HEK293 (cell line): ENCODE measurements at regions not wholly inside any gene's neighbourhood (a gene's known extent, or its start where the extent isn't known, plus 50 kb on each side); places are given as distances from the start of the nearest gene placed in this dataset.
"Not testable (repeated sequence)": the region's sequence is repeated elsewhere in the genome, so short reads cannot be mapped to it uniquely, and the experiment has no call there.

Experiments
- CTCF ChIA-PET: fragments of 350-600 bp; formaldehyde crosslinking; extraction: SDS; loops from one replicate; lab custom pipeline; 2021; ENCODE audit warnings: antibody characterized with exemption; lab: Yijun Ruan, JAX
- POLR2A ChIA-PET: fragments of 300-600 bp; formaldehyde crosslinking; extraction: SDS; loops from one replicate; lab custom pipeline; 2020; ENCODE audit warnings: antibody characterized with exemption, inconsistent platforms; lab: Yijun Ruan, JAX
- H3K27ac ChIP-seq: fragments of 200-500 bp; sonication (Bioruptor generic); 2 replicates; pipeline ENCODE4 v1.5.1; 2014; ENCODE audit warnings: low read depth, low read length, control low read depth, inconsistent platforms; ENCODE audit errors: extremely low read depth
- H3K36me3 ChIP-seq, 2 experiments: fragments of 200-500 bp in 1 of 2; sonication (Bioruptor generic) in 1 of 2; 1 replicate in 1 of 2; 2 replicates in 1 of 2; pipeline ENCODE4 v1.5.1; 2014 to 2017; ENCODE audit warnings: inconsistent platforms in 2 of 2, low read length in 2 of 2; ENCODE audit not compliant: control insufficient read depth in 2 of 2, insufficient read depth in 1 of 2
- H3K4me1 ChIP-seq: fragments of 200-500 bp; sonication (Bioruptor generic); 2 replicates; pipeline ENCODE4 v1.5.1; 2014; ENCODE audit warnings: mild to moderate bottlenecking, low read length, inconsistent platforms; ENCODE audit not compliant: control insufficient read depth, insufficient read depth
- H3K4me3 ChIP-seq: 2 replicates; pipeline ENCODE4 v1.5.1; 2011; ENCODE audit warnings: low read depth, mild to moderate bottlenecking, control low read depth, low read length, moderate library complexity
- H3K9me3 ChIP-seq: fragments of 200-500 bp; sonication (Bioruptor generic); 2 replicates; pipeline ENCODE4 v1.5.1; 2014; ENCODE audit warnings: low read depth, low read length, inconsistent platforms; ENCODE audit not compliant: control insufficient read depth, insufficient read depth
- CTCF ChIP-seq: fragments of 450-650 bp; formaldehyde crosslinking; IDR thresholded peaks from 2 replicates; pipeline ENCODE4 v1.5.1; 2016; ENCODE audit warnings: missing biosample characterization, missing genetic modification characterization
- EGR2 ChIP-seq: fragments of 450-650 bp; formaldehyde crosslinking; IDR thresholded peaks from 2 replicates; pipeline ENCODE4 v1.5.1; 2016; ENCODE audit warnings: low read depth, missing biosample characterization, missing genetic modification characterization
- KLF8 ChIP-seq: fragments of 450-650 bp; formaldehyde crosslinking; IDR thresholded peaks from 2 replicates; pipeline ENCODE4 v1.5.1; 2016; ENCODE audit warnings: missing biosample characterization, missing genetic modification characterization
- PRDM6 ChIP-seq: fragments of 450-650 bp; formaldehyde crosslinking; IDR thresholded peaks from 2 replicates; pipeline ENCODE4 v1.5.1; 2017; ENCODE audit warnings: missing biosample characterization, missing genetic modification characterization
- SP3 ChIP-seq: fragments of 450-650 bp; formaldehyde crosslinking; IDR thresholded peaks from 2 replicates; pipeline ENCODE4 v1.5.1; 2016; ENCODE audit warnings: missing biosample characterization, missing genetic modification characterization
- SP7 ChIP-seq: fragments of 450-650 bp; formaldehyde crosslinking; IDR thresholded peaks from 2 replicates; pipeline ENCODE4 v1.5.1; 2016; ENCODE audit warnings: missing biosample characterization, missing genetic modification characterization
- ZBTB20 ChIP-seq: fragments of 450-650 bp; formaldehyde crosslinking; IDR thresholded peaks from 2 replicates; pipeline ENCODE4 v1.5.1; 2016; ENCODE audit warnings: missing biosample characterization, missing genetic modification characterization
- ZEB2 ChIP-seq: fragments of 450-650 bp; formaldehyde crosslinking; IDR thresholded peaks from 2 replicates; pipeline ENCODE4 v1.5.1; 2016; ENCODE audit warnings: missing biosample characterization, missing genetic modification characterization
- ZFP37 ChIP-seq: fragments of 450-650 bp; formaldehyde crosslinking; IDR thresholded peaks from 2 replicates; pipeline ENCODE4 v1.5.1; 2016; ENCODE audit warnings: missing biosample characterization, missing genetic modification characterization
- ZNF10 ChIP-seq: fragments of 450-650 bp; formaldehyde crosslinking; IDR thresholded peaks from 2 replicates; pipeline ENCODE4 v1.5.1; 2017; ENCODE audit warnings: missing biosample characterization, missing genetic modification characterization
- ZNF121 ChIP-seq: fragments of 450-650 bp; formaldehyde crosslinking; IDR thresholded peaks from 2 replicates; pipeline ENCODE4 v1.5.1; 2016; ENCODE audit warnings: missing biosample characterization, missing genetic modification characterization
- ZNF133 ChIP-seq: fragments of 450-650 bp; formaldehyde crosslinking; IDR thresholded peaks from 2 replicates; pipeline ENCODE4 v1.5.1; 2016; ENCODE audit warnings: missing biosample characterization, missing genetic modification characterization
- ZNF202 ChIP-seq: fragments of 450-650 bp; formaldehyde crosslinking; IDR thresholded peaks from 2 replicates; pipeline ENCODE4 v1.5.1; 2016; ENCODE audit warnings: missing biosample characterization, missing genetic modification characterization, borderline replicate concordance
- ZNF366 ChIP-seq: fragments of 450-650 bp; formaldehyde crosslinking; conservative IDR thresholded peaks from 2 replicates; pipeline ENCODE4 v1.5.1; 2016; ENCODE audit warnings: missing biosample characterization, missing genetic modification characterization
- ZNF518A ChIP-seq: fragments of 450-650 bp; formaldehyde crosslinking; conservative IDR thresholded peaks from 2 replicates; pipeline ENCODE4 v1.5.1; 2016; ENCODE audit warnings: low read depth, missing biosample characterization, missing genetic modification characterization
- ZNF792 ChIP-seq: fragments of 450-650 bp; formaldehyde crosslinking; IDR thresholded peaks from 2 replicates; pipeline ENCODE4 v1.5.1; 2016; ENCODE audit warnings: missing biosample characterization, missing genetic modification characterization
- ZNF837 ChIP-seq: fragments of 450-650 bp; formaldehyde crosslinking; IDR thresholded peaks from 2 replicates; pipeline ENCODE4 v1.5.1; 2016; ENCODE audit warnings: missing biosample characterization, missing genetic modification characterization
- ZXDB ChIP-seq: fragments of 450-650 bp; formaldehyde crosslinking; IDR thresholded peaks from 2 replicates; pipeline ENCODE4 v1.5.1; 2016; ENCODE audit warnings: missing biosample characterization, missing genetic modification characterization

- H3K4me3 ChIP-seq, H3K9me3 ChIP-seq, POLR2A ChIA-PET: not testable (repeated sequence)
- TF ChIP-seq EGR2 (tag by site-specific recombination) = peak; percentile 20; the same call in 1 of the 2 replicates
- TF ChIP-seq, all 188 proteins: peak for 1; not testable (repeated sequence) for 187
- H3K36me3 ChIP-seq, H3K4me1 ChIP-seq, H3K27ac ChIP-seq: not testable (repeated sequence)
- CTCF ChIA-PET = interaction anchor here (1.2 kb wide), 2 partner anchors 13 to 31 kb away, joined by 3 to 4 read pairs; no protein-coding TSS in a partner anchor
These were observed 64.9 kb upstream of the COX20 start for GRCh38 chr1:244770556-244770955.

- Histone ChIP-seq H3K4me3 (no peak overlapping the region), H3K27ac (no peak overlapping the region), H3K36me3 (no peaks in the 10 kb centered on the region), H3K4me1 (peaks cover 1% of the 10 kb centered on the region; the same call in 1 of the 2 replicates), H3K9me3 (no peaks in the 10 kb centered on the region)
- TF ChIP-seq CTCF (tag by site-specific recombination) (no peak), ZNF518A (no peak), ZNF10 (tag by site-specific recombination) (peak; percentile 91), ZFP37 (tag by site-specific recombination) (no peak), ZNF837 (tag by site-specific recombination) (no peak), ZNF792 (tag by site-specific recombination) (no peak), SP3 (tag by site-specific recombination) (no peak), ZBTB20 (tag by site-specific recombination) (no peak)
- ChIA-PET POLR2A (no interaction called here), CTCF (interaction anchor here (1.6 kb wide), 1 partner anchor 170 kb away, joined by 3 read pairs; no protein-coding TSS in a partner anchor)
These were observed 61.9 kb upstream of the COX20 start for GRCh38 chr1:244773513-244773912.

DNA sequence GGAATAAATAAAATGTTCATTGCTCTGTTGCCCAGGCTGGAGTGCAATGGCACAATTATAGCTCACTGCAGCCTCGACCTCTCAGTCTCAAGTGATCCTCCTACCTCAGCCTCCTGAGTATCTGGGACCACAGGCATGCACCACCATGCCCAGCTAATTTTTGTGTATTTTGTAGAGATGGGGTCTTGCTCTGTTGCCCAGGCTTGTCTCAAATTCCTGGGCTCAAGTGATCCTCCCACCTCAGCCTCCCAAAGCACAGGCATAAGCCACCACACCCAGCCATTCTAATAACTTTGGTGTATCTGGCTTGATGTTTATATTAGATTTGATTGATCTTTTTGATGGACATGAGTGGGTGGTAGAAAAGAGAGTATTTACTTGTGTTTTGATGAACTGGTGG lies 58.7 kb upstream of the COX20 start:
- POLR2A ChIA-PET, CTCF ChIA-PET: not testable (repeated sequence)

DNA sequence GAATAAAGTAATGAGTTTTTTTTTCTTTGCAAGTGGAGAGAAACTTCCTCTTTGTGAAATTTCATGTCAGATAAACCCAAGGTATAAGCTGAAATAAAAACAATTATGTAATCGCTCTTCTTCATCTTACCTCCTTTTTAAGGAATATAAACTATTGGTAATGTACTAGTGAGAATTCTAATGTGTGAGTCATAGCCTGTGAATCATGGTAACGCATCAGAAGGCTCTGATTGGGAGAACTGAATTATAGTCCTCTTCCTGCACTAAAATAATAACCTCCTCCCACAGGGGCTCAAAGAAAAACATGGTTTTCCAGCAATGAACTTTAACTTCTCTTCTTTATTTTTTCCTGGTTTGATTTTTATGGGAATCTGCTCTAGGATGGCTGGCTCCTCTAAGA lies 57.1 kb upstream of the COX20 start:
- H3K4me1 ChIP-seq = peaks cover 9% of the 10 kb centered on the region
- no peaks in the 10 kb centered on the region for H3K36me3 ChIP-seq
- ChIA-PET POLR2A (no interaction called here), CTCF (interaction anchor here (1.6 kb wide), 1 partner anchor 19 kb away, joined by 4 read pairs; no protein-coding TSS in a partner anchor)
- H3K9me3 ChIP-seq = no peaks in the 10 kb centered on the region
- no peak overlapping the region for H3K4me3 ChIP-seq
- no peak overlapping the region for H3K27ac ChIP-seq
- TF ChIP-seq ZBTB20 (tag by site-specific recombination) = 0 out of 2 replicates have a peak, but pooled peaks have one; percentile 19
- peak; percentile 52 for TF ChIP-seq SP7 (tag by site-specific recombination)
- peak; percentile 96 for TF ChIP-seq PRDM6 (tag by site-specific recombination)
- TF ChIP-seq ZNF202 (tag by site-specific recombination) = no peak
- no peak for TF ChIP-seq ZNF133 (tag by site-specific recombination)
- 0 out of 2 replicates have a peak, but pooled peaks have one; percentile 15 for TF ChIP-seq KLF8
- TF ChIP-seq ZXDB (tag by site-specific recombination) = peak; percentile 38; the same call in 1 of the 2 replicates
- TF ChIP-seq ZEB2 (tag by site-specific recombination) = peak; percentile 37; the same call in 1 of the 2 replicates
- peak; percentile 36; the same call in 1 of the 2 replicates for TF ChIP-seq ZNF366 (tag by site-specific recombination)

More for the DNA sequence above, 58.7 kb upstream of the COX20 start:
- H3K27ac ChIP-seq, H3K4me3 ChIP-seq, H3K9me3 ChIP-seq, H3K4me1 ChIP-seq: not testable (repeated sequence)
- TF ChIP-seq ZNF121 = peak; percentile 55
- TF ChIP-seq, all 188 proteins: peak for 1; not testable (repeated sequence) for 187
- not testable (repeated sequence) for H3K36me3 ChIP-seq
